ENCODE measurements at regions not wholly inside any gene's neighbourhood (a gene's known extent, or its start where the extent isn't known, plus 50 kb on each side); places are given as distances from the start of the nearest gene placed in this dataset.

- Histone ChIP-seq H3K27me3 (ENCODE audit: insufficient read depth, low read depth) (no peaks in the 10 kb centered on the region), H3K4me2 (no peak overlapping the region), H3K4me1 (ENCODE audit: low read depth, poor library complexity, severe bottlenecking) (no peaks in the 10 kb centered on the region), H3K27ac (no peak overlapping the region), H3K36me3 (ENCODE audit: insufficient read depth) (no peaks in the 10 kb centered on the region), H3K79me2 (ENCODE audit: insufficient read depth, low read depth) (no peaks in the 10 kb centered on the region), H3K9ac (no peak overlapping the region), H3K4me3 (IDR thresholded peaks at IDR 0.05; ENCODE audit: insufficient read depth, low read depth, low read length) (no peak overlapping the region), H4K20me1 (ENCODE audit: insufficient read depth) (no peaks in the 10 kb centered on the region), H2AFZ (ENCODE audit: low read depth) (no peak overlapping the region)
- TF ChIP-seq CTCF (conservative IDR thresholded peaks at IDR 0.05; ENCODE audit: low read depth, low read length): no peak
Measured at GRCh38 chrX:144840616-144841015, 406.7 kb upstream of the SPANXN1 start.

GRCh38 chrX:144849141-144849540 lies 398.2 kb upstream of the SPANXN1 start:
- Histone ChIP-seq H3K36me3 (ENCODE audit: insufficient read depth) (no peaks in the 10 kb centered on the region), H3K27me3 (ENCODE audit: insufficient read depth, low read depth) (no peaks in the 10 kb centered on the region)
- no peak for TF ChIP-seq CTCF (conservative IDR thresholded peaks at IDR 0.05; ENCODE audit: low read depth, low read length)

GRCh38 chrX:144896323-144896722 lies 351.0 kb upstream of the SPANXN1 start:
- no peak overlapping the region for H3K9ac ChIP-seq
- H3K4me2 ChIP-seq: no peak overlapping the region
- H3K79me2 ChIP-seq (ENCODE audit: insufficient read depth, low read depth): no peaks in the 10 kb centered on the region
- H3K27ac ChIP-seq: no peak overlapping the region
- H3K36me3 ChIP-seq (ENCODE audit: insufficient read depth): no peaks in the 10 kb centered on the region
- H2AFZ ChIP-seq (ENCODE audit: low read depth): no peak overlapping the region
- no peak overlapping the region for H3K4me3 ChIP-seq (IDR thresholded peaks at IDR 0.05; ENCODE audit: insufficient read depth, low read depth, low read length)
- no peaks in the 10 kb centered on the region for H3K27me3 ChIP-seq (ENCODE audit: insufficient read depth, low read depth)
- H4K20me1 ChIP-seq (ENCODE audit: insufficient read depth): no peaks in the 10 kb centered on the region
- no peak; the same call in 1 of the 2 replicates for TF ChIP-seq CTCF (conservative IDR thresholded peaks at IDR 0.05; ENCODE audit: low read depth, low read length)
- no peaks in the 10 kb centered on the region for H3K4me1 ChIP-seq (ENCODE audit: low read depth, poor library complexity, severe bottlenecking)

More at GRCh38 chrX:144849141-144849540, 398.2 kb upstream of the SPANXN1 start:
- Histone ChIP-seq H3K9ac (no peak overlapping the region), H4K20me1 (ENCODE audit: insufficient read depth) (no peaks in the 10 kb centered on the region), H3K4me2 (no peak overlapping the region), H3K4me3 (IDR thresholded peaks at IDR 0.05; ENCODE audit: insufficient read depth, low read depth, low read length) (no peak overlapping the region), H2AFZ (ENCODE audit: low read depth) (no peak overlapping the region), H3K27ac (no peak overlapping the region), H3K79me2 (ENCODE audit: insufficient read depth, low read depth) (no peaks in the 10 kb centered on the region), H3K4me1 (ENCODE audit: low read depth, poor library complexity, severe bottlenecking) (no peaks in the 10 kb centered on the region)

- Histone ChIP-seq H3K4me3 (IDR thresholded peaks at IDR 0.05; ENCODE audit: insufficient read depth, low read depth, low read length) (no peak overlapping the region), H3K36me3 (ENCODE audit: insufficient read depth) (no peaks in the 10 kb centered on the region), H2AFZ (ENCODE audit: low read depth) (no peak overlapping the region), H3K27me3 (ENCODE audit: insufficient read depth, low read depth) (no peaks in the 10 kb centered on the region), H3K27ac (no peak overlapping the region), H4K20me1 (ENCODE audit: insufficient read depth) (no peaks in the 10 kb centered on the region), H3K4me1 (ENCODE audit: low read depth, poor library complexity, severe bottlenecking) (no peaks in the 10 kb centered on the region), H3K79me2 (ENCODE audit: insufficient read depth, low read depth) (no peaks in the 10 kb centered on the region), H3K9ac (no peak overlapping the region), H3K4me2 (no peak overlapping the region)
- TF ChIP-seq CTCF (conservative IDR thresholded peaks at IDR 0.05; ENCODE audit: low read depth, low read length): no peak
Measured at GRCh38 chrX:144901521-144901920, 345.8 kb upstream of the SPANXN1 start.
